Astrocyte (in vitro differentiated cells and primary cell): ENCODE measurements at regions not wholly inside any gene's neighbourhood (a gene's known extent, or its start where the extent isn't known, plus 50 kb on each side); places are given as distances from the start of the nearest gene placed in this dataset.

ENCODE experiments used
- DNase-seq: peaks from one replicate; pipeline ENCODE4 v3.0.0-alpha.2; 2010; ENCODE audit warnings: low read depth
- FAIRE-seq: peaks from 2 replicates; lab custom pipeline; 2011; peaks lifted over from hg19 to GRCh38; lab: Jason Lieb, UNC
- H2AFZ ChIP-seq: 2 replicates; pipeline ENCODE4 v1.6.0; 2012; ENCODE audit warnings: low read depth, low read length, inconsistent platforms
- H3K27ac ChIP-seq: 2 replicates; pipeline ENCODE4 v1.5.1; 2011; ENCODE audit warnings: low read depth, low read length, inconsistent platforms
- H3K27me3 ChIP-seq: 2 replicates; pipeline ENCODE4 v1.6.0; 2011; ENCODE audit warnings: low read length, inconsistent platforms; ENCODE audit not compliant: insufficient read depth
- H3K36me3 ChIP-seq: 2 replicates; pipeline ENCODE4 v1.5.1; 2011; ENCODE audit warnings: low read length, inconsistent platforms; ENCODE audit not compliant: insufficient read depth
- H3K4me1 ChIP-seq: 2 replicates; pipeline ENCODE4 v1.5.1; 2011; ENCODE audit warnings: low read length, inconsistent platforms; ENCODE audit not compliant: insufficient read depth
- H3K4me2 ChIP-seq: 2 replicates; pipeline ENCODE4 v1.6.0; 2012; ENCODE audit warnings: low read length, inconsistent platforms
- H3K4me3 ChIP-seq: 2 replicates; pipeline ENCODE4 v1.5.1; 2011; ENCODE audit warnings: low read depth, mild to moderate bottlenecking, low read length, inconsistent platforms; ENCODE audit not compliant: insufficient read depth
- H3K79me2 ChIP-seq: 2 replicates; pipeline ENCODE4 v1.6.0; 2012; ENCODE audit warnings: mild to moderate bottlenecking, low read length, inconsistent platforms; ENCODE audit not compliant: insufficient read depth
- H3K9ac ChIP-seq: 2 replicates; pipeline ENCODE4 v1.6.0; 2012; ENCODE audit warnings: mild to moderate bottlenecking, low read length, inconsistent platforms
- H3K9me3 ChIP-seq: 2 replicates; pipeline ENCODE4 v1.5.1; 2012; ENCODE audit warnings: low read depth, mild to moderate bottlenecking, low read length, inconsistent platforms; ENCODE audit not compliant: insufficient read depth
- H4K20me1 ChIP-seq: 2 replicates; pipeline ENCODE4 v1.6.0; 2012; ENCODE audit warnings: low read length, inconsistent platforms; ENCODE audit not compliant: insufficient read depth
- H3K27ac Mint-ChIP-seq: one replicate; pipeline ENCODE4 v1.8.0; 2021; ENCODE audit warnings: mild to moderate bottlenecking, mixed read lengths; ENCODE audit not compliant: unreplicated experiment
- H3K27me3 Mint-ChIP-seq: one replicate; pipeline ENCODE4 v1.8.0; 2021; ENCODE audit warnings: low read depth, mixed read lengths; ENCODE audit not compliant: unreplicated experiment
- H3K36me3 Mint-ChIP-seq: one replicate; pipeline ENCODE4 v1.8.0; 2021; ENCODE audit warnings: low read depth, mixed read lengths; ENCODE audit not compliant: unreplicated experiment
- H3K4me1 Mint-ChIP-seq: one replicate; pipeline ENCODE4 v1.8.0; 2021; ENCODE audit warnings: low read depth, mixed read lengths; ENCODE audit not compliant: unreplicated experiment
- H3K4me3 Mint-ChIP-seq: one replicate; pipeline ENCODE4 v1.8.0; 2021; ENCODE audit warnings: mild to moderate bottlenecking, moderate library complexity, mixed read lengths; ENCODE audit not compliant: unreplicated experiment
- H3K9me3 Mint-ChIP-seq: one replicate; pipeline ENCODE4 v1.8.0; 2021; ENCODE audit warnings: mild to moderate bottlenecking, mixed read lengths; ENCODE audit not compliant: unreplicated experiment
- EZH2 ChIP-seq: IDR thresholded peaks from 2 replicates; pipeline ENCODE4 v1.6.1; 2012; ENCODE audit warnings: mild to moderate bottlenecking, low read length, inconsistent platforms; ENCODE audit not compliant: insufficient read depth
- TF ChIP-seq, protein P1 (sequence below): IDR thresholded peaks from 2 replicates; pipeline ENCODE4 v1.5.1; 2011; ENCODE audit warnings: low read depth, mild to moderate bottlenecking, inconsistent platforms, low read length, moderate library complexity; ENCODE audit not compliant: insufficient read depth

DNA sequence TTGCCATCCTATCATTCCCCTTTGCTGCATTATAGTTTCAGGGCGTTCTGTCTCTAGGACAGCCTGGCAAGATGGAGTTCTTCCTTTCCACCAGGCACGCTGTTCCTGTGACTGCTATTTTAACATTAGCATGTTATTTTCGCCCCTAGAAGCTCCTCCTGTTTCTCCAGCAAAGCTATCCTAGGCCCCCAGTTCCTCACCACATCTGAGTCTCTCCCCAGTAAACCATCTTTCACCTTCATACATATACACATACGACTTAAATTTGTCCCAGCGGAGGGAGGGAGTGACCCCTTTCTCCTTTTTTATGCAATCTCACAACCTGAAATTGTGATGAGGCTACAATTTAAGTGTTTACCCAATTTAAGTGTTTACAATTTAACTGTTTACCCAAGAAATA is 66.7 kb upstream of the FRMD6 start:
- no peak for DNase-seq
- no peaks in the 10 kb centered on the region for H3K79me2 ChIP-seq
- Mint-ChIP-seq H3K9me3 (no peaks in the 10 kb centered on the region), H3K27ac (no peak overlapping the region), H3K4me3 (no peak overlapping the region), H3K4me1 (peaks cover 21% of the 10 kb centered on the region), H3K36me3 (peaks cover 6% of the 10 kb centered on the region), H3K27me3 (no peaks in the 10 kb centered on the region)
- no peak overlapping the region for H3K4me2 ChIP-seq
- no peaks in the 10 kb centered on the region for H3K9me3 ChIP-seq
- H3K4me3 ChIP-seq = no peak overlapping the region
- H3K9ac ChIP-seq = no peak overlapping the region
- no peak for FAIRE-seq
- no peak overlapping the region for H3K27ac ChIP-seq
- H3K36me3 ChIP-seq = no peaks in the 10 kb centered on the region
- no peaks in the 10 kb centered on the region for H4K20me1 ChIP-seq
- no peak for TF ChIP-seq EZH2
- TF ChIP-seq, protein P1, sequence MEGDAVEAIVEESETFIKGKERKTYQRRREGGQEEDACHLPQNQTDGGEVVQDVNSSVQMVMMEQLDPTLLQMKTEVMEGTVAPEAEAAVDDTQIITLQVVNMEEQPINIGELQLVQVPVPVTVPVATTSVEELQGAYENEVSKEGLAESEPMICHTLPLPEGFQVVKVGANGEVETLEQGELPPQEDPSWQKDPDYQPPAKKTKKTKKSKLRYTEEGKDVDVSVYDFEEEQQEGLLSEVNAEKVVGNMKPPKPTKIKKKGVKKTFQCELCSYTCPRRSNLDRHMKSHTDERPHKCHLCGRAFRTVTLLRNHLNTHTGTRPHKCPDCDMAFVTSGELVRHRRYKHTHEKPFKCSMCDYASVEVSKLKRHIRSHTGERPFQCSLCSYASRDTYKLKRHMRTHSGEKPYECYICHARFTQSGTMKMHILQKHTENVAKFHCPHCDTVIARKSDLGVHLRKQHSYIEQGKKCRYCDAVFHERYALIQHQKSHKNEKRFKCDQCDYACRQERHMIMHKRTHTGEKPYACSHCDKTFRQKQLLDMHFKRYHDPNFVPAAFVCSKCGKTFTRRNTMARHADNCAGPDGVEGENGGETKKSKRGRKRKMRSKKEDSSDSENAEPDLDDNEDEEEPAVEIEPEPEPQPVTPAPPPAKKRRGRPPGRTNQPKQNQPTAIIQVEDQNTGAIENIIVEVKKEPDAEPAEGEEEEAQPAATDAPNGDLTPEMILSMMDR = no peak
- no peak overlapping the region for H2AFZ ChIP-seq
- H3K27me3 ChIP-seq = no peaks in the 10 kb centered on the region
- peaks cover 18% of the 10 kb centered on the region for H3K4me1 ChIP-seq

DNA sequence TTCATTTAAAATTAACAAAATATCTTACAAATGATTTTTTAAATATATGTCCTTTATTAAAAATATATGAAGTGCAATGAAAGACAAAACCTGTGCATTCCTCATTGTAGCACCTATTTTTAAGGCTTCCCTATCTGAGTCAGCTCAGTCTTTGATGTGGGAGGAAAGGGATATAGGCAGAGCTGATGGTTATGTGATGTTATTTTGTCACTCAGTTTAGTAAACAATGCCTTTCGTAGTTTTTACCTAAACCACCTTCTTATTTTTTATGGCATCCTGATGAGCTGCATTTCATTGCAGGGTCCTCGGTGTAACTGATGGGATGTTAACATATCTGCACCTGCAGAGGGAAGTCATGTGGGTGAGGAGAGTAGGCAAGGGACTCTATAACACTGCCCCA is 58.9 kb upstream of the FRMD6 start:
- Mint-ChIP-seq H3K9me3 (no peaks in the 10 kb centered on the region), H3K27me3 (no peaks in the 10 kb centered on the region), H3K4me3 (no peak overlapping the region), H3K36me3 (peaks cover 10% of the 10 kb centered on the region), H3K27ac (no peak overlapping the region), H3K4me1 (peaks cover 22% of the 10 kb centered on the region)
- Histone ChIP-seq H3K79me2 (no peaks in the 10 kb centered on the region), H3K27ac (no peak overlapping the region), H3K9me3 (no peaks in the 10 kb centered on the region), H4K20me1 (no peaks in the 10 kb centered on the region), H3K4me3 (no peak overlapping the region), H3K4me2 (no peak overlapping the region), H3K9ac (no peak overlapping the region), H3K4me1 (peaks cover 9% of the 10 kb centered on the region), H3K36me3 (no peaks in the 10 kb centered on the region), H3K27me3 (no peaks in the 10 kb centered on the region), H2AFZ (no peak overlapping the region)
- TF ChIP-seq, protein P1 = no peak
- no peak for TF ChIP-seq EZH2
- no peak for DNase-seq
- no peak for FAIRE-seq

DNA sequence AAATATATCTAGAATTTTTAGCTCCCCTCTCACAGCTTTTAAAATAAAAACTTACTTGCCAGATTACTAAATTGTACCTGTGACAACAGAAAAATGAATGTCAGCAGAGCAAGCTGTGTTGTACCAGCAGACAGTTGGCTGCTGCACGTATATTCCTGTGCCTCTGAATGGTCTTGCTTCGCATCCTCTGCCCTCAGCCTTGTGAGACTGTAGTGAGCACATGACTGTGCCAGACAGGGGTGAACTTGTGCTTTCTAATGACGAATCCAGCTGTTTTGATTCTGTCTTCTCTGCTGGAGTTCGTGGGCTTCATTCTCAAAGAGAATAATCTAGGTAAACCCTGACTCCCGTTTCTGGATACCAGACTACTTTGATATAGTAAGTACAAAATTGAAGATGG is 58.3 kb upstream of the FRMD6 start:
- no peaks in the 10 kb centered on the region for H3K9me3 ChIP-seq
- Mint-ChIP-seq H3K9me3 (no peaks in the 10 kb centered on the region), H3K27me3 (no peaks in the 10 kb centered on the region), H3K4me1 (peaks cover 23% of the 10 kb centered on the region), H3K4me3 (no peak overlapping the region), H3K36me3 (peaks cover 9% of the 10 kb centered on the region), H3K27ac (no peak overlapping the region)
- no peaks in the 10 kb centered on the region for H3K79me2 ChIP-seq
- no peak overlapping the region for H3K9ac ChIP-seq
- no peaks in the 10 kb centered on the region for H3K36me3 ChIP-seq
- H3K27ac ChIP-seq = no peak overlapping the region
- H4K20me1 ChIP-seq = no peaks in the 10 kb centered on the region
- DNase-seq (no peak), FAIRE-seq (no peak)
- no peak overlapping the region for H3K4me3 ChIP-seq
- no peak overlapping the region for H2AFZ ChIP-seq
- H3K27me3 ChIP-seq = no peaks in the 10 kb centered on the region
- H3K4me1 ChIP-seq = peaks cover 9% of the 10 kb centered on the region
- TF ChIP-seq EZH2 = no peak
- TF ChIP-seq, protein P1 = no peak
- H3K4me2 ChIP-seq = no peak overlapping the region
